ENCODE measurements at regions not wholly inside any gene's neighbourhood (a gene's known extent, or its start where the extent isn't known, plus 50 kb on each side); places are given as distances from the start of the nearest gene placed in this dataset.

DNA sequence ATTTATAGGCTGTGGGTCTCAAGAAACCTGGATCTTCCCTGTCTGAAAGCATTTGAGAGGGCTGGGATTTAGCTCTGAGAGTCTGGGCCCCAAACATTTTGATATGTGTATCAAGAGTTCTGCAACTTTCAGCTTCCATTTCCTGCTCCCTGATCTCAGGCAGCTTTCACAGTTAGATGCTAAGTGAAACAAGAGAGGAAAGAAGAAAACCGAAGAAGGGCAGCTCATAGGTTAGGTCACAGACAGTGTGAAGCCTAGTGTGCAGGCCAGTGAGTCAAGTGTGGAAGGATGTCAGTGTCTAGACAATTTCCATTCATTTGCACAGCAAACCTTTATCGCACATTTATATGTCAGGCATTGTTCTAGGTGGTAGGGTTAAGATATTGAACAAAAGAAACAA lies 173.6 kb upstream of the PROK2 start:
- TF ChIP-seq, protein P1, sequence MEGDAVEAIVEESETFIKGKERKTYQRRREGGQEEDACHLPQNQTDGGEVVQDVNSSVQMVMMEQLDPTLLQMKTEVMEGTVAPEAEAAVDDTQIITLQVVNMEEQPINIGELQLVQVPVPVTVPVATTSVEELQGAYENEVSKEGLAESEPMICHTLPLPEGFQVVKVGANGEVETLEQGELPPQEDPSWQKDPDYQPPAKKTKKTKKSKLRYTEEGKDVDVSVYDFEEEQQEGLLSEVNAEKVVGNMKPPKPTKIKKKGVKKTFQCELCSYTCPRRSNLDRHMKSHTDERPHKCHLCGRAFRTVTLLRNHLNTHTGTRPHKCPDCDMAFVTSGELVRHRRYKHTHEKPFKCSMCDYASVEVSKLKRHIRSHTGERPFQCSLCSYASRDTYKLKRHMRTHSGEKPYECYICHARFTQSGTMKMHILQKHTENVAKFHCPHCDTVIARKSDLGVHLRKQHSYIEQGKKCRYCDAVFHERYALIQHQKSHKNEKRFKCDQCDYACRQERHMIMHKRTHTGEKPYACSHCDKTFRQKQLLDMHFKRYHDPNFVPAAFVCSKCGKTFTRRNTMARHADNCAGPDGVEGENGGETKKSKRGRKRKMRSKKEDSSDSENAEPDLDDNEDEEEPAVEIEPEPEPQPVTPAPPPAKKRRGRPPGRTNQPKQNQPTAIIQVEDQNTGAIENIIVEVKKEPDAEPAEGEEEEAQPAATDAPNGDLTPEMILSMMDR (IDR thresholded peaks at IDR 0.05) = no peak
- TF ChIP-seq POLR2A (IDR thresholded peaks at IDR 0.05) (no peak), EP300 (IDR thresholded peaks at IDR 0.05; ENCODE audit: low read depth) (no peak)

Measured in transverse colon (tissue), 3 donors.